Caco-2 (cell line): ENCODE measurements at regions not wholly inside any gene's neighbourhood (a gene's known extent, or its start where the extent isn't known, plus 50 kb on each side); places are given as distances from the start of the nearest gene placed in this dataset.

Source experiments
- BruUV-seq: library from RNA; stranded (reverse); fragments of 400-500 nt; replicated peaks from 2 replicates; lab custom pipeline; 2021; lab: Mats Ljungman, UMichigan
- CTCF ChIA-PET: fragments of 300-600 bp; sonication (Branson Sonifier 250); formaldehyde crosslinking; loops from one replicate; lab custom pipeline; 2022; ENCODE audit warnings: antibody characterized with exemption; lab: Charles Lee
- POLR2A ChIA-PET: fragments of 300-600 bp; sonication (Branson Sonifier 250); formaldehyde crosslinking; loops from one replicate; lab custom pipeline; 2022; ENCODE audit warnings: antibody characterized with exemption; lab: Charles Lee
- DNase-seq, 2 experiments: peaks; one replicate each; pipeline versions ENCODE4 v3.0.0 to v3.0.0-alpha.2; 2020 to 2022
- H3K27me3 ChIP-seq: replicated peaks from 2 replicates; pipeline ENCODE4 v1.6.0; 2011; ENCODE audit warnings: low read length; ENCODE audit not compliant: control insufficient read depth, insufficient read depth
- H3K36me3 ChIP-seq: 2 replicates; pipeline ENCODE4 v1.5.1; 2011; ENCODE audit warnings: low read length; ENCODE audit not compliant: control insufficient read depth, insufficient read depth
- H3K4me1 ChIP-seq: fragments of 250-450 bp; sonication (Bioruptor Pico); 2 replicates; pipeline ENCODE4 v1.5.1; 2020; ENCODE audit warnings: mild to moderate bottlenecking
- H3K4me3 ChIP-seq: 2 replicates; pipeline ENCODE4 v1.5.1; 2011; ENCODE audit warnings: low read depth, mild to moderate bottlenecking, control low read depth, low read length
- H3K9me3 ChIP-seq: fragments of 250-450 bp; sonication (Bioruptor Pico); 2 replicates; pipeline ENCODE4 v1.5.1; 2020; ENCODE audit warnings: mild to moderate bottlenecking, moderate library complexity
- H3K27ac Mint-ChIP-seq: one replicate; pipeline ENCODE4 v1.8.0; 2022; ENCODE audit warnings: mixed read lengths; ENCODE audit not compliant: unreplicated experiment
- H3K27me3 Mint-ChIP-seq: one replicate; pipeline ENCODE4 v1.8.0; 2022; ENCODE audit warnings: mixed read lengths; ENCODE audit not compliant: insufficient read depth, unreplicated experiment
- H3K36me3 Mint-ChIP-seq: one replicate; pipeline ENCODE4 v1.8.0; 2022; ENCODE audit warnings: mild to moderate bottlenecking, mixed read lengths; ENCODE audit not compliant: insufficient read depth, unreplicated experiment
- H3K4me1 Mint-ChIP-seq: one replicate; pipeline ENCODE4 v1.8.0; 2022; ENCODE audit warnings: low read depth, mixed read lengths; ENCODE audit not compliant: unreplicated experiment
- H3K4me3 Mint-ChIP-seq: one replicate; pipeline ENCODE4 v1.8.0; 2022; ENCODE audit warnings: mild to moderate bottlenecking, moderate library complexity, mixed read lengths; ENCODE audit not compliant: unreplicated experiment
- H3K9me3 Mint-ChIP-seq: one replicate; pipeline ENCODE4 v1.8.0; 2022; ENCODE audit warnings: mixed read lengths; ENCODE audit not compliant: unreplicated experiment
- intact Hi-C: fragments of 100-400 bp; cut with micrococcal nuclease; formaldehyde crosslinking; loops from one replicate; pipeline ENCODE4 v1.10.0; 2022; ENCODE audit not compliant: unreplicated experiment
- TF ChIP-seq, protein P1 (sequence below), 2 experiments: fragments of 200-600 bp in 1 of 2; IDR thresholded peaks; 1 replicate in 1 of 2; 2 replicates in 1 of 2; pipeline versions ENCODE4 v1.5.1 to v1.8.0; 2011 to 2022; ENCODE audit warnings: antibody characterized with exemption in 1 of 2, control low read depth in 1 of 2, inconsistent platforms in 1 of 2, low read depth in 1 of 2, low read length in 1 of 2, mild to moderate bottlenecking in 1 of 2, moderate library complexity in 1 of 2; ENCODE audit not compliant: insufficient read depth in 1 of 2, severe bottlenecking in 1 of 2, unreplicated experiment in 1 of 2

DNA sequence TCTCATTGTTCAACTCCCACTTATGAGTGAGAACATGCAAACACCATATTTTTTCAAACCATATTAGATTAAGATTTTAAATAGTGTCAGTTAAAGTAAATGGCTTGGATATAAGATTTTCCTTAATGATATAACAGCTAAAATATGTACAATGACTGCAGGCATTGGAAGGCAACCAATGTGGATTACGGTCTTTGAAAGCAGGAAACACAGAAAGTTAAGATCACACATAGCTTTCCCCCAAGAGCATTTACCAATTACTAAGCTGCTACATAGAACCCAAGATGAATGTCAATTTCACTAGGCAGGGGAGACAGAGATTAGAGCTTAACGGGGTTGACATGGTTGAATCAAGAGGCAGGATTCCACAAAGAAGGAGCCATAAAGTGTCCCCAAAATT, 173.2 kb upstream of the TRPC4 start:
- Mint-ChIP-seq H3K4me3 (no peak overlapping the region), H3K9me3 (no peaks in the 10 kb centered on the region), H3K36me3 (peaks cover 13% of the 10 kb centered on the region), H3K27me3 (no peaks in the 10 kb centered on the region), H3K4me1 (no peaks in the 10 kb centered on the region), H3K27ac (no peak overlapping the region)
- no peaks in the 10 kb centered on the region for H3K4me1 ChIP-seq
- ChIA-PET CTCF (no interaction called here), POLR2A (no interaction called here)
- DNase-seq = no peak
- TF ChIP-seq, protein P1, sequence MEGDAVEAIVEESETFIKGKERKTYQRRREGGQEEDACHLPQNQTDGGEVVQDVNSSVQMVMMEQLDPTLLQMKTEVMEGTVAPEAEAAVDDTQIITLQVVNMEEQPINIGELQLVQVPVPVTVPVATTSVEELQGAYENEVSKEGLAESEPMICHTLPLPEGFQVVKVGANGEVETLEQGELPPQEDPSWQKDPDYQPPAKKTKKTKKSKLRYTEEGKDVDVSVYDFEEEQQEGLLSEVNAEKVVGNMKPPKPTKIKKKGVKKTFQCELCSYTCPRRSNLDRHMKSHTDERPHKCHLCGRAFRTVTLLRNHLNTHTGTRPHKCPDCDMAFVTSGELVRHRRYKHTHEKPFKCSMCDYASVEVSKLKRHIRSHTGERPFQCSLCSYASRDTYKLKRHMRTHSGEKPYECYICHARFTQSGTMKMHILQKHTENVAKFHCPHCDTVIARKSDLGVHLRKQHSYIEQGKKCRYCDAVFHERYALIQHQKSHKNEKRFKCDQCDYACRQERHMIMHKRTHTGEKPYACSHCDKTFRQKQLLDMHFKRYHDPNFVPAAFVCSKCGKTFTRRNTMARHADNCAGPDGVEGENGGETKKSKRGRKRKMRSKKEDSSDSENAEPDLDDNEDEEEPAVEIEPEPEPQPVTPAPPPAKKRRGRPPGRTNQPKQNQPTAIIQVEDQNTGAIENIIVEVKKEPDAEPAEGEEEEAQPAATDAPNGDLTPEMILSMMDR (IDR thresholded peaks at IDR 0.05; ENCODE audit: insufficient read depth in 1 of 2, low read depth in 1 of 2, low read length in 1 of 2, severe bottlenecking in 1 of 2, unreplicated experiment in 1 of 2) = no peak
- no peaks in the 10 kb centered on the region for H3K9me3 ChIP-seq
- H3K27me3 ChIP-seq = no peaks in the 10 kb centered on the region
- no TSS peak for BruUV-seq
- intact Hi-C loops = no loop called here
- no peak overlapping the region for H3K4me3 ChIP-seq
- no peaks in the 10 kb centered on the region for H3K36me3 ChIP-seq

GRCh38 chr13:38024431-38024830, 154.9 kb upstream of the TRPC4 start:
- intact Hi-C loops = no loop called here
- no peak overlapping the region for H3K4me3 Mint-ChIP-seq
- H3K9me3 Mint-ChIP-seq = peaks cover 26% of the 10 kb centered on the region
- no peaks in the 10 kb centered on the region for H3K4me1 Mint-ChIP-seq
- no peak overlapping the region for H3K4me3 ChIP-seq
- TF ChIP-seq, protein P1 (IDR thresholded peaks at IDR 0.05; ENCODE audit: insufficient read depth in 1 of 2, low read depth in 1 of 2, low read length in 1 of 2, severe bottlenecking in 1 of 2, unreplicated experiment in 1 of 2) = no peak
- no peaks in the 10 kb centered on the region for H3K27me3 ChIP-seq
- CTCF ChIA-PET = no interaction called here
- no peak overlapping the region for H3K27ac Mint-ChIP-seq
- POLR2A ChIA-PET = no interaction called here
- H3K36me3 ChIP-seq = no peaks in the 10 kb centered on the region
- no peak for DNase-seq
- BruUV-seq = no TSS peak
- peaks cover 4% of the 10 kb centered on the region for H3K36me3 Mint-ChIP-seq
- no peaks in the 10 kb centered on the region for H3K27me3 Mint-ChIP-seq
- H3K4me1 ChIP-seq = no peaks in the 10 kb centered on the region
- no peaks in the 10 kb centered on the region; the same call in none of the 2 replicates for H3K9me3 ChIP-seq

- Mint-ChIP-seq H3K4me1 (no peaks in the 10 kb centered on the region), H3K9me3 (peaks cover 37% of the 10 kb centered on the region), H3K4me3 (no peak overlapping the region), H3K27ac (no peak overlapping the region), H3K27me3 (peaks cover 3% of the 10 kb centered on the region), H3K36me3 (peaks cover 5% of the 10 kb centered on the region)
- TF ChIP-seq, protein P1 (IDR thresholded peaks at IDR 0.05; ENCODE audit: insufficient read depth in 1 of 2, low read depth in 1 of 2, low read length in 1 of 2, severe bottlenecking in 1 of 2, unreplicated experiment in 1 of 2) = no peak
- Histone ChIP-seq H3K4me3 (no peak overlapping the region), H3K9me3 (0 out of 2 replicates have a peak, but pooled peaks cover 4% of the 10 kb centered on the region), H3K36me3 (no peaks in the 10 kb centered on the region), H3K4me1 (no peaks in the 10 kb centered on the region), H3K27me3 (no peaks in the 10 kb centered on the region)
- BruUV-seq = no TSS peak
- ChIA-PET CTCF (no interaction called here), POLR2A (no interaction called here)
- intact Hi-C loops = no loop called here
- no peak for DNase-seq
Observed at GRCh38 chr13:38017320-38017719, 147.7 kb upstream of the TRPC4 start.
